IMR-90 (cell line): ENCODE measurements at regions not wholly inside any gene's neighbourhood (a gene's known extent, or its start where the extent isn't known, plus 50 kb on each side); places are given as distances from the start of the nearest gene placed in this dataset.

Source experiments
- ATAC-seq: fragments of 200-7000 bp; cut with Tn5 transposase; 2 replicates; pipeline ENCODE4 v1.9.1; 2020; ENCODE audit warnings: low read depth, mild to moderate bottlenecking, moderate library complexity
- BruUV-seq: library from RNA; stranded (reverse); fragments of 400-500 nt; replicated peaks from 2 replicates; lab custom pipeline; 2021; lab: Mats Ljungman, UMichigan
- CTCF ChIA-PET: fragments of 300-600 bp; formaldehyde crosslinking; extraction: SDS; loops from one replicate; lab custom pipeline; 2021; ENCODE audit warnings: antibody characterized with exemption; lab: Yijun Ruan, JAX
- POLR2A ChIA-PET: fragments of 300-600 bp; sonication (Branson Sonifier 250); formaldehyde crosslinking; loops from one replicate; lab custom pipeline; 2022; ENCODE audit warnings: antibody characterized with exemption; ENCODE audit not compliant: unreplicated experiment; lab: Charles Lee
- DNase-seq: peaks from one replicate; pipeline ENCODE4 v3.0.0; 2013
- H2AFZ ChIP-seq: replicated peaks from 2 replicates; pipeline ENCODE3; 2013; ENCODE audit warnings: low read length, mild to moderate bottlenecking; ENCODE audit not compliant: poor library complexity
- H2AK5ac ChIP-seq: 2 replicates; pipeline ENCODE4 v1.6.1; 2013; ENCODE audit warnings: low read depth, low read length, inconsistent platforms
- H2AK9ac ChIP-seq: replicated peaks from 2 replicates; pipeline ENCODE3; 2013; ENCODE audit warnings: mild to moderate bottlenecking, low read depth, low read length, moderate library complexity; ENCODE audit not compliant: poor library complexity
- H2BK120ac ChIP-seq: 2 replicates; pipeline ENCODE4 v1.6.1; 2013; ENCODE audit warnings: low read depth, low read length, inconsistent platforms
- H2BK15ac ChIP-seq: 3 replicates; pipeline ENCODE4 v1.6.1; 2013; ENCODE audit warnings: low read depth, low read length, inconsistent platforms
- H2BK20ac ChIP-seq: 2 replicates; pipeline ENCODE4 v1.6.1; 2013; ENCODE audit warnings: low read depth, mild to moderate bottlenecking, inconsistent platforms, low read length, moderate library complexity
- H2BK5ac ChIP-seq: 2 replicates; pipeline ENCODE4 v1.6.1; 2013; ENCODE audit warnings: mild to moderate bottlenecking, low read depth, low read length, inconsistent platforms; ENCODE audit not compliant: poor library complexity, severe bottlenecking
- H3K14ac ChIP-seq: replicated peaks from 2 replicates; pipeline ENCODE4 v1.6.1; 2013; ENCODE audit warnings: low read depth, low read length, inconsistent platforms
- H3K18ac ChIP-seq: 2 replicates; pipeline ENCODE4 v1.6.1; 2013; ENCODE audit warnings: low read depth, low read length, control low read depth
- H3K23ac ChIP-seq: 2 replicates; pipeline ENCODE4 v1.6.1; 2013; ENCODE audit warnings: low read depth, low read length, inconsistent platforms
- H3K27ac ChIP-seq: 2 replicates; pipeline ENCODE4 v1.5.1; 2013; ENCODE audit warnings: mild to moderate bottlenecking, control low read depth, low read length; ENCODE audit not compliant: insufficient read depth
- H3K27me3 ChIP-seq: 2 replicates; pipeline ENCODE4 v1.6.1; 2013; ENCODE audit warnings: low read length; ENCODE audit not compliant: control insufficient read depth, insufficient read depth
- H3K36me3 ChIP-seq: 2 replicates; pipeline ENCODE4 v1.6.1; 2013; ENCODE audit warnings: low read length, mixed read lengths; ENCODE audit not compliant: control insufficient read depth, insufficient read depth
- H3K4ac ChIP-seq: 2 replicates; pipeline ENCODE4 v1.6.1; 2013; ENCODE audit warnings: low read depth, low read length, inconsistent platforms
- H3K4me1 ChIP-seq: 2 replicates; pipeline ENCODE4 v1.6.1; 2013; ENCODE audit warnings: low read length, mixed read lengths; ENCODE audit not compliant: control insufficient read depth, insufficient read depth
- H3K4me2 ChIP-seq: 2 replicates; pipeline ENCODE4 v1.6.1; 2013; ENCODE audit warnings: low read depth, mild to moderate bottlenecking, control low read depth, low read length, moderate library complexity
- H3K4me3 ChIP-seq: 2 replicates; pipeline ENCODE4 v1.5.1; 2013; ENCODE audit warnings: low read depth, mild to moderate bottlenecking, control low read depth, low read length, moderate library complexity; ENCODE audit not compliant: insufficient read depth
- H3K56ac ChIP-seq: 2 replicates; pipeline ENCODE4 v1.6.1; 2013; ENCODE audit warnings: low read length, inconsistent platforms; ENCODE audit not compliant: insufficient read depth; ENCODE audit errors: extremely low read depth
- H3K79me1 ChIP-seq, 2 experiments: 2 replicates each; pipeline ENCODE4 v1.6.1; 2013; ENCODE audit warnings: low read length in 2 of 2, inconsistent platforms in 1 of 2, low read depth in 1 of 2
- H3K9ac ChIP-seq: 2 replicates; pipeline ENCODE4 v1.6.1; 2013; ENCODE audit warnings: low read depth, low read length, control low read depth
- H3K9me1 ChIP-seq: 2 replicates; pipeline ENCODE4 v1.6.1; 2013; ENCODE audit warnings: low read length, inconsistent platforms; ENCODE audit not compliant: insufficient read depth
- H3K9me3 ChIP-seq: 2 replicates; pipeline ENCODE4 v1.6.1; 2013; ENCODE audit warnings: low read length; ENCODE audit not compliant: control insufficient read depth, insufficient read depth
- H4K20me1 ChIP-seq: 2 replicates; pipeline ENCODE4 v1.6.1; 2013; ENCODE audit warnings: low read length, inconsistent platforms; ENCODE audit not compliant: insufficient read depth
- H4K5ac ChIP-seq: 2 replicates; pipeline ENCODE4 v1.6.1; 2013; ENCODE audit warnings: mild to moderate bottlenecking, low read depth, low read length, control low read depth
- H4K8ac ChIP-seq, 2 experiments: 2 replicates each; pipeline ENCODE4 v1.6.1; 2013; ENCODE audit warnings: low read depth in 2 of 2, low read length in 2 of 2, control low read depth in 1 of 2, inconsistent platforms in 1 of 2
- H4K91ac ChIP-seq: 2 replicates; pipeline ENCODE4 v1.6.1; 2013; ENCODE audit warnings: low read depth, low read length, inconsistent platforms; ENCODE audit not compliant: insufficient read depth
- BHLHE40 ChIP-seq: fragments of 150-350 bp; IDR thresholded peaks from 2 replicates; pipeline ENCODE4 v1.6.1; 2016; ENCODE audit warnings: mild to moderate bottlenecking, low read depth, low read length
- CEBPB ChIP-seq: IDR thresholded peaks from 2 replicates; pipeline ENCODE4 v1.6.1; 2012; ENCODE audit warnings: low read depth, low read length, improper control_type of control experiment
- CTCF ChIP-seq: conservative IDR thresholded peaks from 2 replicates; pipeline ENCODE4 v1.5.1; 2012; ENCODE audit warnings: mild to moderate bottlenecking, low read depth, low read length, improper control_type of control experiment
- FOS ChIP-seq: fragments of 150-350 bp; IDR thresholded peaks from 2 replicates; pipeline ENCODE4 v1.6.1; 2016; ENCODE audit warnings: low read depth, low read length
- MAFK ChIP-seq: IDR thresholded peaks from 2 replicates; pipeline ENCODE4 v1.6.1; 2012; ENCODE audit warnings: low read depth, low read length, improper control_type of control experiment
- MAZ ChIP-seq: IDR thresholded peaks from 2 replicates; pipeline ENCODE4 v1.6.1; 2012; ENCODE audit warnings: low read depth, mild to moderate bottlenecking, low read length, improper control_type of control experiment, moderate library complexity, borderline replicate concordance
- MXI1 ChIP-seq: IDR thresholded peaks from 2 replicates; pipeline ENCODE4 v1.6.1; 2012; ENCODE audit warnings: low read depth, mild to moderate bottlenecking, low read length, moderate library complexity, borderline replicate concordance
- NFE2L2 ChIP-seq: fragments of 150-350 bp; IDR thresholded peaks from 2 replicates; pipeline ENCODE4 v1.6.1; 2016; ENCODE audit warnings: low read depth, mild to moderate bottlenecking, low read length
- POLR2A ChIP-seq: IDR thresholded peaks from 2 replicates; pipeline ENCODE4 v1.6.1; 2012; ENCODE audit warnings: mild to moderate bottlenecking, low read depth, low read length
- RCOR1 ChIP-seq: IDR thresholded peaks from 2 replicates; pipeline ENCODE4 v1.6.1; 2012; ENCODE audit warnings: mild to moderate bottlenecking, low read length, improper control_type of control experiment; ENCODE audit not compliant: insufficient replicate concordance
- SMC3 ChIP-seq: fragments of 150-350 bp; IDR thresholded peaks from 2 replicates; pipeline ENCODE4 v1.6.1; 2016; ENCODE audit warnings: low read depth, mild to moderate bottlenecking, antibody characterized with exemption, low read length, moderate library complexity
- WGBS, 2 experiments: methylation state at CpG; one replicate each; pipeline versions ENCODE4 v1.1.5 to v1.1.7; 2013; ENCODE audit warnings: missing lambda C conversion rate in 2 of 2; ENCODE audit not compliant: insufficient read length in 1 of 2; ENCODE audit errors: extremely low coverage in 2 of 2; 5-methylcytosine and 5-hydroxymethylcytosine counted together
- dilution Hi-C: fragments of 300-500 bp; cut with HindIII; formaldehyde crosslinking; loops from one replicate; pipeline ENCODE4 v1.14.3; 2018; ENCODE audit warnings: low sequenced_read_pairs; ENCODE audit not compliant: unreplicated experiment
- in situ Hi-C: fragments of 300-500 bp; cut with MboI; formaldehyde crosslinking; loops from 3 replicates; pipeline ENCODE4 v1.14.3; 2019; ENCODE audit warnings: low sequenced_read_pairs, inconsistent platforms, mixed read lengths
- intact Hi-C: fragments of 100-400 bp; cut with micrococcal nuclease; formaldehyde crosslinking; loops from 2 replicates; pipeline ENCODE4 v1.10.0; 2022
- TF ChIP-seq, protein P1 (sequence below): fragments of 150-350 bp; IDR thresholded peaks from 2 replicates; pipeline ENCODE4 v1.6.1; 2017; ENCODE audit warnings: mild to moderate bottlenecking, antibody characterized with exemption, low read length, low read depth

GRCh38 chr11:41955066-41955465, 495.6 kb upstream of the LRRC4C start:
- Histone ChIP-seq H4K91ac (no peak overlapping the region), H2BK20ac (no peak overlapping the region), H3K14ac (no peak overlapping the region), H4K5ac (no peak overlapping the region), H2BK15ac (no peak overlapping the region), H4K8ac (no peak overlapping the region), H4K20me1 (no peaks in the 10 kb centered on the region), H3K27ac (no peak overlapping the region), H3K9me1 (no peaks in the 10 kb centered on the region), H2AFZ (no peak overlapping the region), H2AK9ac (no peak overlapping the region), H3K36me3 (no peaks in the 10 kb centered on the region), H2BK120ac (no peak overlapping the region), H3K23ac (no peak overlapping the region), H3K27me3 (no peaks in the 10 kb centered on the region), H3K9ac (no peak overlapping the region), H3K4me1 (no peaks in the 10 kb centered on the region), H3K18ac (no peak overlapping the region), H3K4me3 (no peak overlapping the region), H2BK5ac (no peak overlapping the region), H3K4me2 (no peak overlapping the region), H3K79me1 (no peaks in the 10 kb centered on the region), H3K9me3 (peaks cover 18% of the 10 kb centered on the region), H3K4ac (no peak overlapping the region), H2AK5ac (no peak overlapping the region), H3K56ac (no peak overlapping the region)
- no CpG with 5 or more reads among the region's 2 CpGs for WGBS, 2 experiments
- ATAC-seq (no peak), DNase-seq (no peak)
- TF ChIP-seq MAZ (no peak), MAFK (no peak), NFE2L2 (no peak), CTCF (no peak), RCOR1 (no peak), FOS (no peak), POLR2A (no peak), SMC3 (no peak), BHLHE40 (no peak), CEBPB (no peak), MXI1 (no peak)
- TF ChIP-seq, protein P1, sequence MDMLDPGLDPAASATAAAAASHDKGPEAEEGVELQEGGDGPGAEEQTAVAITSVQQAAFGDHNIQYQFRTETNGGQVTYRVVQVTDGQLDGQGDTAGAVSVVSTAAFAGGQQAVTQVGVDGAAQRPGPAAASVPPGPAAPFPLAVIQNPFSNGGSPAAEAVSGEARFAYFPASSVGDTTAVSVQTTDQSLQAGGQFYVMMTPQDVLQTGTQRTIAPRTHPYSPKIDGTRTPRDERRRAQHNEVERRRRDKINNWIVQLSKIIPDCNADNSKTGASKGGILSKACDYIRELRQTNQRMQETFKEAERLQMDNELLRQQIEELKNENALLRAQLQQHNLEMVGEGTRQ = no peak
- intact Hi-C loops (no loop called here), in situ Hi-C loops (no loop called here), dilution Hi-C loops (no loop called here)
- no TSS peak for BruUV-seq
- CTCF ChIA-PET = no interaction called here
- POLR2A ChIA-PET = no interaction called here
